K562 (cell line): ENCODE measurements at regions not wholly inside any gene's neighbourhood (a gene's known extent, or its start where the extent isn't known, plus 50 kb on each side); places are given as distances from the start of the nearest gene placed in this dataset.

Experiments used
- CTCF ChIP-seq, 3 experiments: IDR thresholded peaks in 2 of 3; conservative IDR thresholded peaks in 1 of 3; 2 replicates each; pipeline ENCODE4 v1.5.1; 2011 to 2012; ENCODE audit warnings: low read length in 3 of 3, mild to moderate bottlenecking in 3 of 3, control low read depth in 2 of 3, improper control_type of control experiment in 1 of 3, inconsistent platforms in 1 of 3, low read depth in 1 of 3, mixed read lengths in 1 of 3, moderate library complexity in 1 of 3; ENCODE audit not compliant: insufficient read depth in 2 of 3
- GTF2F1 ChIP-seq: IDR thresholded peaks from 2 replicates; pipeline ENCODE4 v1.6.1; 2011; ENCODE audit warnings: low read depth, low read length, improper control_type of control experiment
- MAX ChIP-seq: sonication (generic); formaldehyde crosslinking; IDR thresholded peaks from 2 replicates; pipeline ENCODE4 v1.9.0; 2022; ENCODE audit warnings: mild to moderate bottlenecking, missing genetic modification reagents
- POLR2A ChIP-seq: fragments of 450-650 bp; conservative IDR thresholded peaks from 2 replicates; pipeline ENCODE4 v1.6.1; 2016
- TARDBP ChIP-seq: fragments of 450-650 bp; IDR thresholded peaks from 2 replicates; pipeline ENCODE4 v1.6.1; 2016
- ZNF395 ChIP-seq: fragments of 200-800 bp; sonication (Bioruptor generic); IDR thresholded peaks from 2 replicates; pipeline ENCODE4 v1.6.1; 2017; ENCODE audit warnings: missing genetic modification characterization, missing compliant biosample characterization
- ZSCAN29 ChIP-seq: fragments of 450-650 bp; IDR thresholded peaks from 2 replicates; pipeline ENCODE4 v1.6.1; 2017

GRCh38 chr16:79662122-79662521, 61.6 kb upstream of the MAF start:
- no peak for TF ChIP-seq MAX (CRISPR knock-in tag)
- TF ChIP-seq CTCF (IDR thresholded peaks at IDR 0.05 in 2 of 3, conservative IDR thresholded peaks at IDR 0.05 in 1 of 3; ENCODE audit: insufficient read depth in 2 of 3, low read depth in 1 of 3, low read length in 3 of 3): no peak
- no peak for TF ChIP-seq TARDBP
- TF ChIP-seq ZSCAN29: no peak
- TF ChIP-seq ZNF395 (CRISPR knock-in tag): no peak
- no peak for TF ChIP-seq GTF2F1
- no peak for TF ChIP-seq POLR2A
